Sigmoid colon (tissue), 6 donors: ENCODE measurements at regions not wholly inside any gene's neighbourhood (a gene's known extent, or its start where the extent isn't known, plus 50 kb on each side); places are given as distances from the start of the nearest gene placed in this dataset.
"Not testable (repeated sequence)": the region's sequence is repeated elsewhere in the genome, so short reads cannot be mapped to it uniquely, and the experiment has no call there.

Experiments used
- DNase-seq: peaks from one replicate; pipeline ENCODE4 v3.0.0-alpha.2; 2019
- H3K27ac ChIP-seq, 4 donors: fragments of 200-600 bp; sonication (generic); one replicate each; pipeline ENCODE4 v1.5.1; 2016 to 2019; ENCODE audit warnings: mild to moderate bottlenecking in 1 of 4
- H3K27me3 ChIP-seq, 3 donors: fragments of 200-600 bp; sonication (generic); one replicate each; pipeline ENCODE4 v1.5.1; 2019; ENCODE audit warnings: mild to moderate bottlenecking in 1 of 3
- H3K36me3 ChIP-seq, 4 donors: fragments of 200-600 bp; sonication (generic); one replicate each; pipeline ENCODE4 v1.5.1; 2016 to 2019
- H3K4me1 ChIP-seq, 4 donors: fragments of 200-600 bp; sonication (generic); one replicate each; pipeline ENCODE4 v1.5.1; 2017 to 2019
- H3K4me3 ChIP-seq, 4 donors: fragments of 200-600 bp; sonication (generic); one replicate each; pipeline ENCODE4 v1.5.1; 2017 to 2019; ENCODE audit warnings: mild to moderate bottlenecking in 2 of 4, moderate library complexity in 1 of 4
- H3K9me3 ChIP-seq, 4 donors: fragments of 200-600 bp in 3 of 4; sonication (generic) in 3 of 4; one replicate each; pipeline versions ENCODE4 v1.5.1 to v1.6.1; 2013 to 2019
- WGBS, 2 donors: extraction: QIAGEN DNeasy Blood & Tissue Kit; methylation state at CpG; one replicate each; pipeline ENCODE4 v1.1.7; 2013; 5-methylcytosine and 5-hydroxymethylcytosine counted together
- intact Hi-C: fragments of 100-400 bp; cut with DNase I; formaldehyde crosslinking; loops from one replicate; pipeline ENCODE4 v1.15.1; 2023
- donor health status: healthy with polysubstance abuse.
- donor health status: healthy.

GRCh38 chr12:31162896-31163560, 89.4 kb downstream of the DDX11 start:
- H3K4me1 ChIP-seq, H3K27me3 ChIP-seq, H3K36me3 ChIP-seq, DNase-seq, H3K27ac ChIP-seq, H3K4me3 ChIP-seq, H3K9me3 ChIP-seq, intact Hi-C loops: not testable (repeated sequence)
- WGBS, 2 donors: 68 to 84% methylated on average over 27 of the region's 28 CpGs

DNA sequence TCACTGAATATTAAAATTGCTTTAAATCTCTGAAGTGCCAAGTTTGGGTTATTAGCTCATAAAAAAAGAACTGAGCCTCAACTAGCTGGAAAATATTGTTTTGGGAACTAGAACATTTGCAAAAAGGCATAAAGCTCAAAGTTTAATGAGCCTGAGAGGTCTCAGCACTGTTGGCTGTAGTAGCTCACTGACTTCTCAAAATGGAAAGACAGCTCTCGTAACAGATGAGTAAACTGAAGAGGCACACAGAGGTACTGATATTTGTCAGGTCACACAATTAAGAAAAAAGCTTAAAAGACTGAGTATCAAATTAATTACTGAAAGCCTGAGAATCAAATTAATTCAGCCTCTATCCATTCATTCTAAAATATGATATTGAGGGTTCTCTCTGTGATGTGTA, 100.6 kb downstream of the DDX11 start:
- H3K36me3 ChIP-seq, H3K9me3 ChIP-seq, H3K4me3 ChIP-seq, DNase-seq, H3K27me3 ChIP-seq, H3K27ac ChIP-seq, H3K4me1 ChIP-seq, intact Hi-C loops: not testable (repeated sequence)
- WGBS, 2 donors: 79 to 82% methylated on average over 1 of the region's 1 CpG

- intact Hi-C loops, H3K4me1 ChIP-seq, H3K4me3 ChIP-seq, H3K36me3 ChIP-seq, H3K27me3 ChIP-seq, H3K9me3 ChIP-seq, DNase-seq, H3K27ac ChIP-seq: not testable (repeated sequence)
- 31 to 78% methylated on average over 3 to 4 of the region's 4 CpGs for WGBS, 2 donors
These were observed 103.9 kb downstream of the DDX11 start for GRCh38 chr12:31177514-31177913.

GRCh38 chr12:31178875-31179274, 105.2 kb downstream of the DDX11 start:
- intact Hi-C loops, H3K9me3 ChIP-seq, DNase-seq, H3K27me3 ChIP-seq, H3K4me3 ChIP-seq, H3K27ac ChIP-seq, H3K36me3 ChIP-seq, H3K4me1 ChIP-seq: not testable (repeated sequence)
- WGBS, 2 donors: 56 to 78% methylated on average over 4 of the region's 4 CpGs

GRCh38 chr12:31179627-31180237, 106.1 kb downstream of the DDX11 start:
- 72 to 89% methylated on average over 2 of the region's 2 CpGs for WGBS, 2 donors

DNA sequence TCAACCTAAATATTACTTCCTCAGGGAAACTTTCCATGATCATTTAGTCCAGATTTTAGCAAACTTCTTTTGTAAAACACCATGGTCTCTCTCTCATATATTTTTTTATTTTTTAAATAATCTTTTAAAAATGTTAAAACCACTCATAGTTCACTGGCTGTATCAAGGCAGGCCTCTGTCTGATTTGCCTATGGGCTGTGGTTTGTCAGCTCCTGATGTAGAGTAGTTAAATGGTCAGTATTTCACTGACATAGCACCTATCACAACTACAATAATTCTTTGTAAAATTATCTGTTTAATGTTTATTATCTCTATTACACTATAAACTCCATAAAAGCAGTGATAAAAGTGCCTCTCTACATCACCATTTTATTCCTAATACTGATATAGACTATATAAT, 108.9 kb downstream of the DDX11 start:
- H3K36me3 ChIP-seq, DNase-seq, intact Hi-C loops, H3K4me1 ChIP-seq, H3K9me3 ChIP-seq, H3K27me3 ChIP-seq, H3K4me3 ChIP-seq, H3K27ac ChIP-seq: not testable (repeated sequence)

More at GRCh38 chr12:31179627-31180237, 106.1 kb downstream of the DDX11 start:
- H3K4me3 ChIP-seq, H3K4me1 ChIP-seq, intact Hi-C loops, H3K27ac ChIP-seq, H3K9me3 ChIP-seq, H3K36me3 ChIP-seq, H3K27me3 ChIP-seq, DNase-seq: not testable (repeated sequence)

- H3K4me1 ChIP-seq, H3K27me3 ChIP-seq, intact Hi-C loops, H3K36me3 ChIP-seq, H3K4me3 ChIP-seq, H3K9me3 ChIP-seq, H3K27ac ChIP-seq, DNase-seq: not testable (repeated sequence)
- WGBS, 2 donors: 59 to 68% methylated on average over 1 of the region's 1 CpG
These were observed 109.4 kb downstream of the DDX11 start for GRCh38 chr12:31183107-31183506.

DNA sequence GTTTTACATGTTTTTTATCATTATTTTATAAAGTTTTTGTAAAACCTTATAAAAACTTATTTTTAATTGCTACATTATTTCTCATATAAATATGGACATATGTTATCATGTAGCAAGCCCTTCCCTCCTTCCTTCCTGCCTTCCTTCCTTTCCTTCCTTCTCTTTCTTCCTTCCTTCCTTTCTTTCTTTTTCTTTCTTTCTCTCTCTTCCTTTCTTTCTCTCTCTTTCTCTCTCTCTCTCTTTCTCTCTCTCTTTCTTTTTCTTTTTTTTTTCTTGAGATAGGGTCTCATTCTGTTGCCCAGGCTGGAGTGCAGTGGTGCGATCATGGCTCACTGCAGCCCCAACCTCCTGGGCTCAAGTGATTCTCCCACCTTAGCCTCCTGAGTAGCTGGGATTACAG, 110.2 kb downstream of the DDX11 start:
- intact Hi-C loops, H3K27ac ChIP-seq, H3K27me3 ChIP-seq, H3K4me1 ChIP-seq, DNase-seq, H3K9me3 ChIP-seq, H3K36me3 ChIP-seq, H3K4me3 ChIP-seq: not testable (repeated sequence)
- 94 to 96% methylated on average over 1 of the region's 1 CpG for WGBS, 2 donors

DNA sequence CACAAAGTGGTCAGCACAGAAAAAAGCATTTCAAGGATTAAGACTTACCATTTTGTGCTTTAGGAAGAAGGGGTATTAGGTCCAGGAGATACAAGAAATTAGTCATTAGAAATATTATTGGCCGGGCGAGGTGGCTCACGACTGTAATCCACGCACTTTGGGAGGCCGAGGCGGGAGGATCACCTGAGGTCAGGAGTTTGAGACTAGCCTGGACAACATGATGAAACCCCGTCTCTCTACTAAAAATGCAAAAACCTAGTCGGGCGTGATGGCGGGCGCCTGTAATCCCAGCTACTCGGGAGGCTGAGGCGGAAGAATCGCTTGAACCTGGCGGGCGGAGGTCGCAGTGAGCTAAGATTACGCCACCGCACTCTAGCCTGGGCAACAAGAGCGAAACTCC, 111.0 kb downstream of the DDX11 start:
- H3K4me1 ChIP-seq, H3K9me3 ChIP-seq, H3K36me3 ChIP-seq, H3K4me3 ChIP-seq, DNase-seq, H3K27me3 ChIP-seq, H3K27ac ChIP-seq, intact Hi-C loops: not testable (repeated sequence)
- WGBS, 2 donors: 93 to 95% methylated on average over 15 to 20 of the region's 20 CpGs

- H3K4me1 ChIP-seq, H3K27ac ChIP-seq, DNase-seq, intact Hi-C loops, H3K4me3 ChIP-seq, H3K9me3 ChIP-seq, H3K36me3 ChIP-seq, H3K27me3 ChIP-seq: not testable (repeated sequence)
These were observed 119.0 kb downstream of the DDX11 start for GRCh38 chr12:31192689-31193088.

DNA sequence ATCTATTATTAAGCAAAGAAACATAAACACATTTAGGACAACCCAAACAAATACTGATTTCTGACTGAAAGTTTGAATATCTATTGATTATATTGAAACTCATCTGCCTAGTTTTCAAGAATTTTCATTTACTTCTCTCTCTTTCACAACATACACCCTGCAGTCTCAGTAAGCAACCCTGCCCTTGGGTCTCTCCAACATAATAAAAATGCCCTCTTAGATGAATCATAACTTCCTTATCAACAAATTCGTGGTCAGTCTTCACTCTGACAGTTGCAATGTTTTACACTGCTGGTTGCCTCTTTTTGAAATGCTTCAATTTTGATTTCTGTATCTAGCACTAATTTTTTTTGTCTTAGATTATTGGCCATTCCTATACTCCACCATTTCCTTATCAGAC, 122.0 kb downstream of the DDX11 start:
- intact Hi-C loops, H3K4me3 ChIP-seq, DNase-seq, H3K9me3 ChIP-seq, H3K27me3 ChIP-seq, H3K36me3 ChIP-seq, H3K27ac ChIP-seq, H3K4me1 ChIP-seq: not testable (repeated sequence)
- WGBS, 2 donors: 5 to 11% methylated on average over 1 of the region's 1 CpG

GRCh38 chr12:31199476-31199875, 125.8 kb downstream of the DDX11 start:
- H3K9me3 ChIP-seq, H3K4me1 ChIP-seq, H3K4me3 ChIP-seq, H3K27me3 ChIP-seq, DNase-seq, intact Hi-C loops, H3K36me3 ChIP-seq, H3K27ac ChIP-seq: not testable (repeated sequence)
- WGBS, 2 donors: 68 to 69% methylated on average over 4 of the region's 4 CpGs
